GM19397 (cell line): ENCODE measurements at regions not wholly inside any gene's neighbourhood (a gene's known extent, or its start where the extent isn't known, plus 50 kb on each side); places are given as distances from the start of the nearest gene placed in this dataset.

Source experiments
- ATAC-seq: cut with Tn5 transposase; IDR thresholded peaks from one replicate; pipeline ENCODE4 v1.9.1; 2021; ENCODE audit warnings: mild to moderate bottlenecking, moderate library complexity; ENCODE audit not compliant: unreplicated experiment

DNA sequence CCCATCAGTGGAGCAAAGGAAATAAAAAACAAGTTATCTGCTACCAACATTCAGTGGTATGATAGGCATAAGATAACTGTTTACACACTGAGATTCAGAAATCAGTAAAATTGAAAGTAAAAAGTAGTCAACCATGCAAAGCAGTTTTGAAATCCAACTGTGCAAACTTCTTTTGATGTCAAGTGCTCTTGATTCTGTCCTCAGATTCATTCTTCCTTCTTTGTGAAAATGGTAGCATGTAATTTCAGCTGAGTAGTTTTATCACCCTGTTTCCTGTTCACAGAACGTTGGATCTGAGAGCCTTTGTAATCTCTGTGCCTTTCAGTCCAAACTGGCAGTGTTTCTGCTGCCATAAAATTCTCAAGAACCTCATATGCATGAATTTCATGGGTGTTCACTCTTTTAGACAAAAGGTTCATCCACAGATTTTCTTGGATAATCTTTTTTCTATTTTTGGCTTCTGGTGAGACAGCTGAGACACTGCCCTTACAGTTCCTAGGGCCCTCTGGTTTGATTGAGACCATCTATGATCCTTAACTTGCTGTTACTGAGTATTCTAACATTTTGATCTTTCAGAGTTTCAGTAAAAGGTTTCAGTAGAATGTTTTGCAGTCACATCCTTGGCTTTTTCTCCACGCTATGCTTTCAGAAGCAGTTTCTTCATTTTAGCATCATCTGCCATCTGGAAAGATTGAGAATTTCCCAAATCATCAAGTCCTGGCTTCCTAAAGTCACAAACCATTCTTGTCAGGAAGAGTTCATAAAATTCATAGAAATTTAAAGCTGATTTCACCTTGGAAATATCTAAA is 272.3 kb upstream of the EPHA4 start:
- ATAC-seq, result peak; percentile 52

DNA sequence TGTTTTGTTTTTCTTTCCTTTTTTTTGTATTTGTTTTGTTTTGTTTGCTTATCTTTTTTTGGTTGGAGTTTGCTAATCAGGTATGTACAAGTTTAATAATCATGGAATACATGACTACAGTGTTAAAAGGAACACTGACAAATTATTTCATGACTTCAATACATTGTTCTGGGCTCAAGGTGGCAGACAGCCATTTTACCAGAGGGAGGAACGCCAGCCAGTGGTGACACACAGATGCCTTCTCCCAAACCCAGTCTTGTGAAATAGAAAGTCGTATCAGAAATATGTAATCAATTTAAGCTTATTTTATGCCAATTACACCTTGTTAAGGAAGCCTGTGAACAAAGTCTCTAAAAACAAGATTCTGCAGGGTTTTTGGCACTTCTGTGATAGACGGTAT is 264.0 kb upstream of the EPHA4 start:
- no peak for ATAC-seq

DNA sequence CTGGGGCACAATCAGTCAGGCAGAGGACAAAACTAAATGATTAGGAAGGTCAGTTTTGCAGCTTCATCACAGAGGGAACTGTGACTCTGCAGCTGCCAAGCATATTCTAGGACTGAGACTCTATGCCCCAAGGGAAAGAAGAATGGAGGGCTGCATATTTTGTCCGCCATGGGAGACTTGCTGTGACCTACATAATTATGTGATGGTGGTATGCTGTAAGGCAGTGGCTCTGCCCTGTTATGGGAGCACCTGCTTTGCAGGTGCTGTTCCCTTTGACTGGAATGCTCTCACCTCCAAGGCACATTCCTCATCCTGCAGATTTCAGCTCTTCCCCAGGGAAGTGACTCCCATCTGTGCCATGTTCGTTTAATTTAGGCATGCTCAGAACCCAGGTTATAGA is 261.9 kb upstream of the EPHA4 start:
- ATAC-seq, result no peak

DNA sequence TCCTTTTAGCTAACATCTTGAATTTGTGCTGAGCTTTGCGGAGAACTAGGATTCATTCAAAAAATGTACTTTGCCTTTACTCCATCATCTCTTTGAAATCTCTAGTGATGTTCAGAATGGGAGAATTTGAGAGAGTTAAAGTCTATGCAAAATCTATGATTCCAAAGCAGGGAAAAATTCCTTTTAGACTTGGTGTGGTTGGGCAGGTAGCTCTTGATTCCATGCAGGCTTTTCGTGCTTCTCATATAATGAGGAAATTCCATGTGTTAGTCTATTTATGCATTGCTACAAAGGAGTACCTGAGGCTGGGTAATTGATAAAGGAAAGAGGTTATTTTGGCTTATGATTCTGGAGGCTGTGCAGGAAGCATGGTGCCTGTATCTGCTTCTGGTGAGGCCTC is 258.9 kb upstream of the EPHA4 start:
- ATAC-seq, result no peak

DNA sequence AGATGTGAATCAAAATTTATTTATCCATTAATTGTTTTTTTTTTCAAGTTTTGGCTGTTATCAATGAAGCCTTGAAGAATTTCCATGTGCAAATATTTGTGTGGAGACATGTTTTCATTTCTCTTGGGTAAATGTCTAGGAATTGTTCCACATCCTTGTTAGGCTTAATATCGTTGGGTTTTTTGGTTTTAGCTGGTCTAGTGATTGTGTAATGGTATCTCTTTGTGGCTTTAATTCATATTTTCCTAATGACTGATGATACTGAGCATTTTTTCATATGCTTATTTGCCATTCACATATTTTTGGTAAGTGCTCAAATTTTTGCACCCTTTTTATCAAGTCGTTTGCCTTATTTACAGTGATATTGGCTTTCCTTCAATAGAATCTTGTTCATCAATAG is 250.3 kb upstream of the EPHA4 start:
- no peak for ATAC-seq

DNA sequence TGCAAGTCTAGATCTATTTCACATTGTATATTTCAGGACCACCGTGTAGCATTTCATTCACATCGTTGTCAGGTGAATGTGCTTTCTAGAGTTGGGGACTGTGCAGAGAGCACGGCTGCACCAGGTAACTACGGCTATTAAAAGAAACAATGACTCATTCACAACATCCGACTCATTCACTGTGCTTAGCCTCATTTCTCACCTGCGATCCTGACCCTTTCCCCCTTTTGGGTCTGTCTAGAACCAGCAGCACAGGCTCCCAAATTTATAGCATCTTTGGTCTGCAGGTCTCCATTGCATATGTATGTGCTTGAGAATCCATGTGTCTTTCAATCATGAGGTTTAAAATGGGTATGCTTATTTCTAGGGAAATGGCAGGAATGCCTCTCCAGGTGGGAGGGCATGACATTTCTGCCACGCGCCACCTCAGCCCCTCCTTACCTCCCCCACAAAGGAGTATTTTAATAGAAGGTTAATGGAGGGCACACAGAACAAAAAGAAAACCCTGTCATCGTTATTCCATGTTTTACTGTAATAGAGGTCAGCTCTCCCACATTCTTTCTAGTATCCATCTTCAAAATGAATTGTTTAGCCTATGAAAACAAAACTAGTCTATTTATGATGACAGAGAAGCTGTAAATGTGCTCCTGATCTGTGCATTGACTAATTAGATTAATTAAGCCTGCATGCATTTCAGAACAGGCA is 246.7 kb upstream of the EPHA4 start:
- no peak for ATAC-seq

DNA sequence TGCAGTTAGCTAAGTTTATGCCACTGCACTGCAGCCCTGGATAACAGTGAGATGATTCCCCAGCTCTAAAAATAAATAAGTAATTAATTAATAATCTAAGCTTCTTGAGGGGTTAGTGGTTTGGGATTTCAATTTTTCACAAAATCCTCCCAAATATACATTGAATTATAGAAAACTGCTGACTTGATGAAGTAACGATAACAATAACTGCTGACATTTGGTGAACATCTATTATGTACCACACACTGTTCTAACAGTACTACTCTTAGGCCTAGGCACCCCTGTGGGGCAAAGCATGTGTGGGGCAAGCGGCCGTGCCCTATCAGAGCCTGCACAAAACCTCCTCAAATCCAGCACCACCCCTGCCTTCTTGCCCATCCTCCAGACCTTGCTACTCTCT is 245.8 kb upstream of the EPHA4 start:
- ATAC-seq, result no peak

DNA sequence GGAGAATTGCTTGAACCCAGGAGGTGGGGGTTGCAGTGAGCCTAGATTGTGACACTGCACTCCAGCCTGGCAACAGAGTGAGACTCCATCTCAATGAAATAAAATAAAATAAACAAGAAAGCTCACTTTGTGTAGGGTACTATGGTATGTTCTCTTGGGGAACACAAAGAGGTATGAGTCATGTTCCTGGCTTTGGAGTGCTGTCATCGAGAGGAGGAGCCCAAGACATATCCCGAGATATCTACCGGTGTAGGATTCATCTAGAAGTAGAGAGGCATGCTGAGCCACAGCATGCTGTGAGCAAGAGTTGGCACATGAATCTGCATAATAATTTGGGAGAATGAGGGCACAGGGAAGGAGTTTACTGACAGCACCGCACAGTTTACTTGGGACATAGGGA is 244.9 kb upstream of the EPHA4 start:
- no peak for ATAC-seq

DNA sequence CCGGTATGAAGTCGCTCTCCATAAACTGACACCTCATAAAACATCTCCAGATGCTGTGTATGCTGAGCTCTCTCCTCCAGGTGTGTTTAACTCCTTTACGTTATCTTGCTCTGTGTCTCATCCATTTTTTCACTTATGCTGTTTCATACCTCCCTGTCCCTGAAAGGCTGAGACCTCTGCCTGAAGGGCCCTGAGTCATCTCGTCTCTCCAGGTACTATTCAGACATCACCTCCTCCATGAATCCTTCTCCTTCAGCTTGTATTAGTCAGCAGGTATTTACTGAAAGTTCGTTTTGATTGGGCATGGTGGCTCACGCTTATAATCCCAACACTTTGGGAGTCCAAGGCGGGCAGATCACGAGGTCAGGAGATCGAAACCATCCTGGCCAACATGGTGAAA is 244.5 kb upstream of the EPHA4 start:
- ATAC-seq, result no peak

DNA sequence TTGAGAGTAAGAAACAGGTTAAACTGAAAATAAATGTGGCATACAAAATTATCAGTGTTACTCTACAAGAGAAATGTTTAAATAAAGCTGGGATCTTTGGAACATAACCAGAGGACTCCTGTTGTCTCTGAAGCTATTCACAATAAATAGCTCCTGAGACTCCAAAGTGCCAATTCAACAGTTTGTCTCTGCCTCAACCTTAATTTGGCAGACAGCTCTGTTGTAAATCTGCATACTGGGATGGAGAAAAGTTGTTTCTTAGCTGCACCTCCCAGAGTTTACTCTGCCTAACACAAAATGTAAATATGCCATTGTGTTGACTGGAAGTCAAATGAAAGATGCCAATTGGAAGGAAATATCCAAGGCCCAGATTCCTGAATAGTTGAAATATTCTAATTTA is 238.5 kb upstream of the EPHA4 start:
- ATAC-seq, result no peak

DNA sequence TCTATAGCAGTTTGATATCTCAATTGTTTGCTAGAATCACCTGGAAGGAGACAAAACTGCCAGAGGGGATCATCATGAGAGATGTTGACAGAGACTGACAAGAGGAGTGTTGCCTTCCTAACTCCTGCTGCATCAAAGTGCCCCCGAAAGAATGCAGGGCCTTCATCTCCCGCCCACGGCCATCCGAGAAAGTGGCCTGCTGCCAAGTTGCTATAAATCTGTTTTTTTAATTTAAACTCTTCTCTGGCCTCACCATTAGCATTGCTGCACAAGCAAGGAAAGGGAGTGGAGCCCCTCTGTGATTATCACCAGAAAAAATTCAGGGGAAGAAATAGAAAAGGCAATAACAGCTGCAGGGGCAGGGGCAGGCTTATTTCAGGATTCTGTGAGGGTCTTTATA is 238.1 kb upstream of the EPHA4 start:
- no peak for ATAC-seq

DNA sequence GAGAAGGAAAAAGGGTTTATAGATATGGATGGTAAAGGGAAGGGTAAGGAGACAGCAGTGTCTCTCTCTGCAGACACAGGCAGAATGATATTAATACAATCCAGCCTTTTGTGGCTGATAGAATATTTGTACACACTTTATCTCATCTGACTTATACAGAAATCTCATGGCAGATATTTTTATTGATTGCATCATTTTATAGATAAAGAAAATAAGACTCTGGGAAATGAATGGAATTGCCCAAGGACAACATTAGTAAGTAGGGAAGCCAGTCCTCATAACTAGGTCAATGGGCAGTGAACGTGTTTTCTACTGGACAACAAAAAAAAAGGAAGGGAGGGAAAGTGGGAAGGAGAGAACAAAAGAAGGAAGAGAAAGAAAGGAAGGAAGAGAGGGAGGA is 236.4 kb upstream of the EPHA4 start:
- no peak for ATAC-seq

DNA sequence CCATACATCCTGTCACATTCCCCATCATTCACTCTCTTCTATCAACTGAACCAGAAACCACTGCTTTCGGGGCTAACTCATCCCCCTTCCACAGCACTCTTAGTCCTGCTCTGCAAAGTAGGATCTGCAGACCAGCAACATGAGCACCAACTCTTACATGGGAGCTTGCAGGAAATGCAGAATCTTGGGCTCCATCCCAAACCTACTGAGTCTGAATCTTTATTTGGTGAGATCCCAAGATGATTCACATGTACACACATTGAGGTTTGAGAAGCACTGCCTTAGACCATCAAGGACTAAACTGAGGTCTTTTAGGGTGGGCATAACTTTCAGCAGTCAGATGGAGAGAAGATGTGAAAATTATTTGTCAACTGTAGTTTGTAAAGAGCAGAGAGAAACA is 235.6 kb upstream of the EPHA4 start:
- ATAC-seq, result no peak

DNA sequence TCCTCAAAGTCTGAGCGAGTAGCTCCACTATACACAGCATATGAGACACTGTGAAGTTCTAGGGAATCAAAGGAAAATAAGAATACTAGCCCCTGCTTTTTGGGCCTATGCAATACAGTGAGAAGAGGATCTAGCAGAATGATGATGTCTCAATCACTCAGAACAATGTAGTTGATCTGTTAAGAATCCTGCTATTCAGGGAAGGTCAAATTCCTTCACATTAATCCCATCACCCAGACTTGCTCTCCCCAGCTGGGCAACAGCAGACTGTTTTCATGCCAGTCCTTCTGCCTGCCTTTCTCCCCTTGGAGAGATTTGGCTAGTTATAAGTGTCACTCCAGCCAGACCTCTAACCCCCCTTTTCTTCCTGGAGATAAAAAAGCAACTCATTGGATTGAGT is 230.0 kb upstream of the EPHA4 start:
- ATAC-seq, result no peak

DNA sequence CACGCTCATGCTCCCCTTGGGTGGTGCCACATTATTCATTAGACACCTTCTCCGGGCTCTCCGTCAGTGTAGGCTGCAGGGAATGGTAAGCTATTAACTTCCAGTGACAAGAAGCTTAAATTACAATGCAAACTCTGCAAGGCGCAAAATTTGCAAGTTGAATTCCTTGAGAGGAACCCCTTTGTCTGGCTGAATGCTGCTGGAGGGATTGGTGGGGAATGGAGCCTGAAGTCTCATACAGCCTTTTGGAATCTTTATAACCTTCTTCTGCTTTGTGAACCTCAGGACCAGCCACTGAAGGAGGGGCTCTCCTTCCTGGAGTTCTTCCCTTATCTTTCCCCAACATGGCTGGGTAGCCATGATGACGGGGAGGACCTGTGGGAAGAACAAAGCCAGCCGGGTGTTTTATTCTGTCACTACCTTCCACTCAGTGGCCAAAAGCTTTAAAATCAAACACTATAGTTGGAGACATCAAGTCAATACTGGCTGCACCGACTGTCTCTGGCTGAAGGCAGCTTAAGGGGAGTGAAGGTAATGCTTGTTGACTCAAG is 220.9 kb upstream of the EPHA4 start:
- no peak for ATAC-seq

DNA sequence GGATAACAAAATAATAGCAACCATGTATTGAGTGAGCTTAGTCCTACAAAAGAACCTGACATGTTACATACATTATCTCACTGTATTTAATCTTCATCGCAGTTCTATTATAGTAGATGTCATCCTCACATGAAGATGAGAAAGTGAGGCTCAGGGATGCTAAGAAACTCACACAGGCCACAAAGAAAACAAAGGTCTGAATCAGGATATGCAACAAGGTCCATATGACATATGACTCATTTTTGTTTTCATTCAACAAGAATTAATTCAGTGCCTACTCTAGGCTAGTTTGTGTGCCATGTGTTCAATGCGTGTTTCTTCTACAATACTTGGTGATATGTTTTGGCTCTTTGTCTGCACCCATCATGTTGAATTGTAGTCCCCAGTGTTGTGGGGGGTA is 219.7 kb upstream of the EPHA4 start:
- ATAC-seq, result no peak

DNA sequence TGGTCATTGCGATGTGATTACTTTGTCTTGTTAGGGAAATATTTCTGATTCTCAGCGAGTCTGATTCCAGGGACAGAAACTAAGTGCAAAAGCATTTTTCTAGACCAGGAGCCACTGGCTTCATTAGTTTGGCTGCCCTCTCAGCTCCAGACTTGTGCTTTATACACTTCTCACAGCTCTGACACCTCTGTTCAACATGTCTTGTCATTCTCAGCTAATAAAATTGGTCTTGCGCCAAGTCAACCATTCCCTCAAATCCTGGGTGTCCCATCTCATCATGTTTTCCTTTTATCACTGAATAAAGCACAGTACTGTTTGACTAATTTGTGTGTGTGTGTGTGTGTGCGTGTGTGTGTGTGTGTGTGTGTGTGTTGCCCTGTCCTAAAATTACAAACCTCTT is 215.5 kb upstream of the EPHA4 start:
- no peak for ATAC-seq

DNA sequence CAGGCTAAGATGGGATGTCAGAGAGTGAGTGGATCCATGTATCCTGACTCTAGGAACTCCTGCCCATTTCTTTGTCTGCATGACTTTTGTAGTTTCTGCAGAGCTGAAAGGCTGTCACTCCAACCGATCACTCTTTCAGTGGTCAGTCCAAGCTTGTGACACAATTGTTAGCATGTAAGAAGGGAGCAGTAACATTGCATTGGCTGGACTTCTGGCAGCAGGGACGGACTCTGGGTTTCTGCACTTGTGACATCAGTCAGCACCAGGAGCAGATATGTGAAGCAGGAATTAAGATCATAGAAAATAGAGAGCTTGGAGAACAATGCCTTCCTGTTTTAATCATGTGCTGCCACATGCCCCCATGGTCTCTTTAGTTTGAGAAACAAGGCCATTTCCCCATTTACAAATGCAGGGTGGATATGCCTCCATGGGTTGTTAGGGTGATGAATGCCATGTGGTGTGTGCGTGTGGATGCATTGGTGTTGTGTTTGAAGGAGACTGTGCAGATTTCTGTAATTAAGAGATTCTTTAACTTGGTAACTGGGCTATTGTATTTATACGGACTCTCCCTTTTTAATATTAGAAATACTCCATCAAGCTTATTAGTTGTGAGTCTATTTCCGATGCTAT is 214.3 kb upstream of the EPHA4 start:
- no peak for ATAC-seq

DNA sequence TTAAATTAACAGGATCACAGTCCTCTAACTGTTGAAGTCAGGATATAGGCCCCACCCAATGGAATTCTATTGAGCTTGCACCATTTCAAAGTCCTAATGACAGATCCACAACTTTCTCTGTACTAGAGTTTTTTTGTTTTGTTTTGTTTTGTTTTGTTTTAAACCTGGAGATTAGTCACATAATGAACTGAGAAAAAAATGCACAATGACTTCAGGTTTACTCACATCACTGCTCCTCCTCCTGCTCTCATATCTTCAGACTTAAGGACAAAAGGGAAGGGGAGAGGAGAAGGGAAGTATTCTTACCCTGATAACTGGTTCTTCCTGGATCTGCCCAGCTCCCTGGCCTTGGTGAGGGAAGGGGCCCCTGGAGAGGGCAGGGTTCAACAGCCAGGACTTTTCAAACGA is 208.2 kb upstream of the EPHA4 start:
- no peak for ATAC-seq

DNA sequence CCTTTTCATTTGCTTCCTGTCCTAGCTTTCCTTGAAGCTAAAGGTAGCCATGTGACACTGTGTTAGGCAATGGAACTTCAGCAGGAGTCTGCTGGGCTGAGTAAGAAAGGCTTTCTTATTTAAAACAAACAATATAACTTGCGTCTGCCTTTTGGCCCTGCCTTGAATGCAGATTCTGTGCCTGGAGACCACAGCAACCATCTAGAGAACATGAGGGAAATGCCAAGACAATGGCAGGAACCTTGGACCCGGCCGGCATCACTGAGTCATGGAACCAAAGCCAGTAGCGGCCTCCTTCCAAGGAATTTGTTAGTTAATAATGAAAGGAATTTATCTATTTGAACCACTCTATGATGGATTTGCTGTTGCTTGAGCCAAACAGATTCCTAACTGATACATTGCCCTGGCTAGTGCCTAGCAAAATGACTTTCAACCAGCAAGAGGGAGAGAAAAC is 207.5 kb upstream of the EPHA4 start:
- ATAC-seq, result no peak

DNA sequence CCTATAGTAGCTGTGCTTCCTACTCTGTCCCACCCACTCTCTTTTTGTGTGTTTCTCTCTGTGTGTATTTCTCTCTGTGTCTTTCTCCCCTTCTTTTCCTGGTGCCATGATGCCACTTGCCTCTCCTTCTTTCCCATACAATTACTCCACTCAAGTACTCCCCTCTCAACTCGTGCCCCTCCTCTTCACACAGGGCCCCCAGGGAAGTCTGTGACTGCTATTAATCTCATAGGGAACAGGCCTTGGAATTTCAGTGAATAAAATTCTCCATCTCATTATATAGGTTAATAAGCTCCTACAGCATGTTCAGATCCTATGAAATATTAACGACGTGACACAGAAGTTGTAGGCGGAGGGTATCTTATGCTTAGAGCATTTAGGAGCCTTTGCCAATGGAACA is 205.9 kb upstream of the EPHA4 start:
- no peak for ATAC-seq

DNA sequence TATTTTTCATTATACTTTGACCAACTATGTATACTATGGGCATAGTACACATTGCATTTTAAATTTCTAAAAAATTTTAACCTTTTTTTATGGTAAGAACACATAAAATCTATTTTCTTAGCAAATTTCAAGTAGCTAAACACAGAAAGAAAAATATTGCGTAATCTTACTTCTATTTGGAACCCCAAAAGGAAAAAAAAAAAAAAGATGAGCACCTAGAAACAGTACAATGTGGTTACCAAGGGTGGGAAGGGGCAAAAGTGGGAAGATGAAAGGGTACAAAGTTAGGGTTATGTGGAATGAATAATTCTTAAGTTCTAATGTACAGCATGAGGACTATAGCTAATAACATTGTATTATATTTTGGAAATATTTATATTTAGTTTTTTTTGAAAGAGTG is 205.0 kb upstream of the EPHA4 start:
- no peak for ATAC-seq
